Progenitor cell of endocrine pancreas (in vitro differentiated cells): ENCODE measurements at regions not wholly inside any gene's neighbourhood (a gene's known extent, or its start where the extent isn't known, plus 50 kb on each side); places are given as distances from the start of the nearest gene placed in this dataset.
A peak's percentile ranks its signal among the peaks of the same experiment; 100 is the strongest.

ENCODE experiments used
- DNase-seq: peaks from one replicate; pipeline ENCODE4 v3.0.0; 2021; ENCODE audit warnings: low spot score; ENCODE audit not compliant: unreplicated experiment
- H3K27ac Mint-ChIP-seq: 2 replicates; pipeline ENCODE4 v1.8.0; 2021; ENCODE audit warnings: mild to moderate bottlenecking, moderate library complexity, mixed read lengths
- H3K27me3 Mint-ChIP-seq: 2 replicates; pipeline ENCODE4 v1.8.0; 2021; ENCODE audit warnings: mixed read lengths
- H3K36me3 Mint-ChIP-seq: 2 replicates; pipeline ENCODE4 v1.8.0; 2022; ENCODE audit warnings: mixed read lengths; ENCODE audit not compliant: insufficient read depth
- H3K4me1 Mint-ChIP-seq: 2 replicates; pipeline ENCODE4 v1.8.0; 2021; ENCODE audit warnings: low read depth, mixed read lengths
- H3K4me3 Mint-ChIP-seq: 2 replicates; pipeline ENCODE4 v1.8.0; 2021; ENCODE audit warnings: low read depth, mild to moderate bottlenecking, moderate library complexity, mixed read lengths
- H3K9me3 Mint-ChIP-seq: 2 replicates; pipeline ENCODE4 v1.8.0; 2021; ENCODE audit warnings: low read depth, mixed read lengths
- CTCF ChIP-seq: fragments of 200-600 bp; sonication (generic); IDR thresholded peaks from one replicate; pipeline ENCODE4 v1.5.0; 2021; ENCODE audit warnings: antibody characterized with exemption, mild to moderate bottlenecking; ENCODE audit not compliant: unreplicated experiment

DNA sequence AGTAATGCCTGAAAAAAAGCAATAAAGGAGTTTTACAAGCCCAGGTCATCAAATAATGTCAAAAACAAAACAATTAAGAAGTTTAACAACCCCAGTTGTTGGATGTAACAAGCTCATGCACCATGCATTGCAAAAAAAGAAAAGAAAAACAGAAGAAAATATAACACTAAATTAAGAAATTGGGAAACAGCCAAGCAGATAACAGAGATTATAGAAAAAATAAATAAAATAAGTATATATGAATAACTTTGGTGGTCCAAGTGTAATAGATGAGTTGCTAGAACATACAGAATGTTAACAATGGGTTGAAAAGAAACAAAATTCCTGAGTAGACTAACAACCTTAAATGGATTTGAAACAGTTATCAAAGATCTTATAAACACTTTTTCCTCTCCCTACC lies 573.1 kb upstream of the SOX11 start:
- peaks cover 29% of the 10 kb centered on the region for H3K4me1 Mint-ChIP-seq
- peaks cover 15% of the 10 kb centered on the region for H3K9me3 Mint-ChIP-seq
- no peak overlapping the region for H3K4me3 Mint-ChIP-seq
- no peak overlapping the region for H3K27ac Mint-ChIP-seq
- DNase-seq, result no peak
- H3K27me3 Mint-ChIP-seq, result peaks cover 10% of the 10 kb centered on the region
- H3K36me3 Mint-ChIP-seq, result no peaks in the 10 kb centered on the region
- TF ChIP-seq CTCF, result no peak

- Mint-ChIP-seq H3K27ac (no peak overlapping the region), H3K4me3 (peak overlapping the region; percentile 30), H3K4me1 (peaks cover 34% of the 10 kb centered on the region), H3K27me3 (peaks cover 10% of the 10 kb centered on the region), H3K36me3 (no peaks in the 10 kb centered on the region), H3K9me3 (peaks cover 4% of the 10 kb centered on the region)
- DNase-seq, result no peak
- TF ChIP-seq CTCF, result no peak
Measured at GRCh38 chr2:5121121-5121520, 571.1 kb upstream of the SOX11 start.

DNA sequence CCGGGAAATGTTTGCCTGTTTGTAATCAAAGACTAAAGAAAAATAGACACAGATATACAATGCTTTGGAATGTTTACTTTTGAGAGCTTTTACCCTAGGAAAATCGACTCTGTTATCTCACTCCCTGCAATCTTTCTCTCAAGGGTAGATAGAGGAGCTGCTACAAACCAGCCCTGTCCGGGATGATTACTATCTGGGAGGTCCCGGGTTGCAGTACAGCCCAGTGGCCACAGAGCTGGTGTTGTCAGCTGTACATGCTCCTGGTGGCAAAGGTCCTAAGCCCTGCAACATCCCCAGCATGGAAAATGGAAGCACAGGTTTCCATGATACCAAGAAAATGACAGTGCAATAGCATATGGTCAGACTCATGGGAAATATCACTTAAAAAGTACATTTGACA lies 570.5 kb upstream of the SOX11 start:
- Mint-ChIP-seq H3K36me3 (no peaks in the 10 kb centered on the region), H3K27ac (peak overlapping the region; percentile 34), H3K4me1 (peaks cover 34% of the 10 kb centered on the region), H3K27me3 (peaks cover 10% of the 10 kb centered on the region), H3K9me3 (peaks cover 4% of the 10 kb centered on the region), H3K4me3 (peak overlapping the region; percentile 1)
- peak; percentile 49 for TF ChIP-seq CTCF
- DNase-seq, result no peak

GRCh38 chr2:5123582-5124196 lies 568.5 kb upstream of the SOX11 start:
- Mint-ChIP-seq H3K27ac (no peak overlapping the region), H3K4me3 (no peak overlapping the region), H3K9me3 (no peaks in the 10 kb centered on the region), H3K36me3 (no peaks in the 10 kb centered on the region), H3K27me3 (peaks cover 10% of the 10 kb centered on the region), H3K4me1 (peaks cover 34% of the 10 kb centered on the region)
- no peak for TF ChIP-seq CTCF
- no peak for DNase-seq

- H3K36me3 Mint-ChIP-seq, result no peaks in the 10 kb centered on the region
- no peak for TF ChIP-seq CTCF
- H3K4me1 Mint-ChIP-seq, result peaks cover 35% of the 10 kb centered on the region
- DNase-seq, result no peak
- peaks cover 7% of the 10 kb centered on the region for H3K27me3 Mint-ChIP-seq
- H3K4me3 Mint-ChIP-seq, result no peak overlapping the region
- H3K9me3 Mint-ChIP-seq, result no peaks in the 10 kb centered on the region
- H3K27ac Mint-ChIP-seq, result no peak overlapping the region
Measured at GRCh38 chr2:5125017-5125730, 567.0 kb upstream of the SOX11 start.
